ENCODE measurements at regions not wholly inside any gene's neighbourhood (a gene's known extent, or its start where the extent isn't known, plus 50 kb on each side); places are given as distances from the start of the nearest gene placed in this dataset.
"Not testable (repeated sequence)": the region's sequence is repeated elsewhere in the genome, so short reads cannot be mapped to it uniquely, and the experiment has no call there.

DNA sequence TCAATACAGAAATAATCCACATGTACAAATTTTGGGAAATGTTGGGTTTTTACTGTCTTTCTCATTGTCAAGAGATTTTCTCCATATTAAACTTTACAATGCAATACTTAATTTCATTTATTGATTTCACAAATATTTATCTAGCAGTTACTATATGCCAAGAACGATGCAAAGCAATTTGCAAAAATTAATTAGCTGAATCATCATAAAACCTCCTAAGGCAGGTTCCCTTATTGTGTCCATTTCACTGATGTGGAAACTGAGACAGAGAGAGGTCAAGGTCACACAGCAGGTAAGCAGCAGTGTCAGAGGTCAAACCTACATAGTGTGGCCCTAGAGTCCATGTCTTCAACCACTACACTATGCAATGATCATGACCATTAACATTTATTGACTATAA, 286.8 kb upstream of the AUTS2 start:
- H3K4me1 ChIP-seq = no peaks in the 10 kb centered on the region
- DNase-seq (no peak), ATAC-seq (no peak)
- H3K27me3 ChIP-seq = no peaks in the 10 kb centered on the region
- no peak overlapping the region for H3K27ac ChIP-seq
- no peak overlapping the region for H3K4me3 ChIP-seq
- H3K36me3 ChIP-seq = no peaks in the 10 kb centered on the region
- no peak for TF ChIP-seq CTCF (IDR thresholded peaks at IDR 0.05)
- no peak for TF ChIP-seq POLR2A (IDR thresholded peaks at IDR 0.05)
- WGBS, 4 donors = 83 to 95% (median 92%) methylated on average over 1 of the region's 1 CpG
- intact Hi-C loops (cut with DNase I) = no loop called here
- peaks cover 0 to 6% (median 0%) of the 10 kb centered on the region in 12 donors for H3K9me3 ChIP-seq

DNA sequence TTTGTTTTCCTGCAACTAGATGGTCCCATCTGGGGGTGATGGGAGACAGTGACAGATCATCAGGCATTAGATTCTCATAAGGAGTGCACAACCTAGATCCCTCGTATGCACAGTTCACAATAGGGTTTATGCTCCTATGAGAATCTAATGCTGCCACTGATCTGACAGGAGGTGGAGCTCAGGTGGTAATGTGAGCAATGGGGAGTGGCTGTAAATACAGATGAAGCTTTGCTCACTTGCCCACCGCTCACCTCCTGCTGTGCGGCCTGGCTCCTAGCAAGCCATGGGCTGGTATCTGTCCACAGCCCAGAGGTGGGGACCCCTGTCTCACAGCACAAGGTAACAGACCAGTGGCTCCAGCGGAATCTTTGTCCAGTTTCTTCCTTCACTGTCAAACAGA, 284.4 kb upstream of the AUTS2 start:
- DNase-seq; H3K4me1 ChIP-seq; H3K27ac ChIP-seq; H3K9me3 ChIP-seq; intact Hi-C loops (cut with DNase I); H3K27me3 ChIP-seq; H3K4me3 ChIP-seq; H3K36me3 ChIP-seq; ATAC-seq: not testable (repeated sequence)
- WGBS, 4 donors = 93 to 95% (median 94%) methylated on average over 4 of the region's 4 CpGs

DNA sequence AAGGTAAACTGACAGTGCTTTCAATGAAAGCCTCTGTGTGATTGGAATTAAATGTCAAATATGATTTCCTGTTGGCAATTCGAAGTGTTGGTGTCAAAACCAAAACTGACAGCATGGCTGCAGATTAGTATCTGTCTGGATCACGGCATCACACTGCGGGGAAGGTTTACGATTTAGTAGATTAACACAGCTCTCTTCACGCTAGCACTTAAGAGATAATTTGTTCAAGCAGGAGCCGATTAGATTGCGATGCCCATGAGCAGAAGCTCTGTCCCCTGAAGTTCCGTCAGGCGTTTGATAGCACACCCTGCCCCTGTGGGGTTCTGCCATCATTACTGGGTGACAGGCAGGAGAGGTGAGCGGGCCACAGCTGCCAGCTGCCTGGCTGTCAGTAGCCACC, 279.5 kb upstream of the AUTS2 start:
- no peaks in the 10 kb centered on the region for H3K36me3 ChIP-seq
- ATAC-seq (no peak), DNase-seq (no peak)
- TF ChIP-seq CTCF (IDR thresholded peaks at IDR 0.05) (no peak), POLR2A (IDR thresholded peaks at IDR 0.05) (no peak)
- peaks cover 0 to 11% (median 0%) of the 10 kb centered on the region in 9 donors for H3K27me3 ChIP-seq
- H3K4me1 ChIP-seq = no peaks in the 10 kb centered on the region
- H3K4me3 ChIP-seq = no peak overlapping the region
- no peak overlapping the region for H3K27ac ChIP-seq
- intact Hi-C loops (cut with DNase I) = no loop called here
- no peaks in the 10 kb centered on the region for H3K9me3 ChIP-seq
- 41 to 47% (median 45%) methylated on average over 10 of the region's 10 CpGs for WGBS, 4 donors

DNA sequence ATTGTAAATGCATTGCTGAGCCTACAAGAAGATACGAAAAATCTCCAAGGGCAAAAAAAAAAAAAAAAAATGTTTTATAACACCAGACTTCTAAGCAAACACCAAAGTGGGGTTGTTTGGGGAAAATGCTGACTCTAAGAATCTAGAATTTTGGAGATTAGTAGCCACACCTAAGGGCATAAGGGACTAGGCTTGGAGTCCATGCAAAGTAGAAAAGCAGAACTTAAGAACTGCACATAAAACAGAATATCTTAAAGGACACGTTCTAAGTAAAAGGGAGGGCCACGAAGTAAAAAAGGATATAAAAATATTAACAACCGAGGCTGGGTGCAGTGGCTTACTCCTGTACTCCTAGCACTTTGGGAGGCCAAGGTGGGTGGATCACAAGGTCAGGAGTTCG, 269.8 kb upstream of the AUTS2 start:
- Histone ChIP-seq H3K27ac (no peak overlapping the region), H3K36me3 (no peaks in the 10 kb centered on the region), H3K9me3 (no peaks in the 10 kb centered on the region), H3K4me3 (no peak overlapping the region), H3K4me1 (no peaks in the 10 kb centered on the region), H3K27me3 (no peaks in the 10 kb centered on the region)
- TF ChIP-seq CTCF (IDR thresholded peaks at IDR 0.05) (no peak), POLR2A (IDR thresholded peaks at IDR 0.05) (no peak)
- intact Hi-C loops (cut with DNase I) = no loop called here
- 65 to 77% (median 69%) methylated on average over 5 of the region's 5 CpGs for WGBS, 4 donors
- no peak for ATAC-seq
- no peak for DNase-seq

- no peaks in the 10 kb centered on the region for H3K9me3 ChIP-seq
- peaks cover 0 to 9% (median 0%) of the 10 kb centered on the region in 9 donors for H3K27me3 ChIP-seq
- H3K27ac ChIP-seq = no peak overlapping the region
- H3K4me1 ChIP-seq = no peaks in the 10 kb centered on the region
- no peaks in the 10 kb centered on the region for H3K36me3 ChIP-seq
- TF ChIP-seq POLR2A (IDR thresholded peaks at IDR 0.05) = no peak
- DNase-seq = no peak
- no peak for ATAC-seq
- intact Hi-C loops (cut with DNase I) = no loop called here
- H3K4me3 ChIP-seq = no peak overlapping the region
- 60 to 75% (median 68%) methylated on average over 3 of the region's 3 CpGs for WGBS, 4 donors
These were observed 263.6 kb upstream of the AUTS2 start for GRCh38 chr7:69334701-69335100.
